Adrenal gland (tissue), 5 donors: ENCODE measurements at regions not wholly inside any gene's neighbourhood (a gene's known extent, or its start where the extent isn't known, plus 50 kb on each side); places are given as distances from the start of the nearest gene placed in this dataset.

ENCODE experiments used
- POLR2A ChIP-seq, 2 donors: fragments of 450-650 bp; IDR thresholded peaks; one replicate each; pipeline ENCODE4 v1.6.1; 2017; ENCODE audit warnings: antibody characterized with exemption in 2 of 2, mild to moderate bottlenecking in 2 of 2, moderate library complexity in 1 of 2
- TF ChIP-seq, protein P1 (sequence below), 6 experiments: fragments of 450-650 bp in 4 of 6; fragments of 200-600 bp in 2 of 6; sonication (generic) in 1 of 6; IDR thresholded peaks; 1 replicate in 5 of 6; 2 replicates in 1 of 6; pipeline versions ENCODE4 v1.5.1 to v1.8.0; 2016 to 2021; ENCODE audit warnings: antibody characterized with exemption in 6 of 6, mild to moderate bottlenecking in 2 of 6, moderate library complexity in 1 of 6
- donor health status: DM: no; HTN: no; CAD: no.

DNA sequence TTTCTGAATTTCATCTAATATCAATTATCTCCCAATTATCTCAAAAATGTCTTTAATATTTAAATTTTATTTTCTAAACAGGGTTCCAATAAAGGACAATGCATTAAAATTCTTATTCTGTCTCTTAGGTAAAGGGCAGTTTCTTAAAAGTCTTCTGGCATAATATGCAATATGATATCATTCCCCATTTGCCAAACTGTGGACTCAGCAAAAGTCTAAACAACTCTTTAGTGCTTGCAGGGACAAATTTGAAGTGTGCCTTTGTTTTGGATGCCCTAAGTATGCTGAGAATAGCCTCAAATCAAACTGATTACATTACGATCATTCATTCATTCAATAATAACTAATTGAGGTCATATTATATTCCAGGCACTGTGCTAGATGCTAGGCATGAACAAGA, 281.0 kb upstream of the KIRREL3 start:
- TF ChIP-seq, protein P1, sequence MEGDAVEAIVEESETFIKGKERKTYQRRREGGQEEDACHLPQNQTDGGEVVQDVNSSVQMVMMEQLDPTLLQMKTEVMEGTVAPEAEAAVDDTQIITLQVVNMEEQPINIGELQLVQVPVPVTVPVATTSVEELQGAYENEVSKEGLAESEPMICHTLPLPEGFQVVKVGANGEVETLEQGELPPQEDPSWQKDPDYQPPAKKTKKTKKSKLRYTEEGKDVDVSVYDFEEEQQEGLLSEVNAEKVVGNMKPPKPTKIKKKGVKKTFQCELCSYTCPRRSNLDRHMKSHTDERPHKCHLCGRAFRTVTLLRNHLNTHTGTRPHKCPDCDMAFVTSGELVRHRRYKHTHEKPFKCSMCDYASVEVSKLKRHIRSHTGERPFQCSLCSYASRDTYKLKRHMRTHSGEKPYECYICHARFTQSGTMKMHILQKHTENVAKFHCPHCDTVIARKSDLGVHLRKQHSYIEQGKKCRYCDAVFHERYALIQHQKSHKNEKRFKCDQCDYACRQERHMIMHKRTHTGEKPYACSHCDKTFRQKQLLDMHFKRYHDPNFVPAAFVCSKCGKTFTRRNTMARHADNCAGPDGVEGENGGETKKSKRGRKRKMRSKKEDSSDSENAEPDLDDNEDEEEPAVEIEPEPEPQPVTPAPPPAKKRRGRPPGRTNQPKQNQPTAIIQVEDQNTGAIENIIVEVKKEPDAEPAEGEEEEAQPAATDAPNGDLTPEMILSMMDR (IDR thresholded peaks at IDR 0.05): no peak
- no peak for TF ChIP-seq POLR2A (IDR thresholded peaks at IDR 0.05)
